ENCODE measurements at regions not wholly inside any gene's neighbourhood (a gene's known extent, or its start where the extent isn't known, plus 50 kb on each side); places are given as distances from the start of the nearest gene placed in this dataset.

- H3K9me3 ChIP-seq: no peaks in the 10 kb centered on the region
These were observed 101.7 kb downstream of the NAA11 start for GRCh38 chr4:79223993-79224776.

GRCh38 chr4:79217025-79217424, 108.8 kb downstream of the NAA11 start:
- H3K9ac ChIP-seq (ENCODE audit: low read depth in 2 of 2, low read length in 2 of 2): no peak overlapping the region
- TF ChIP-seq CTCF (IDR thresholded peaks at IDR 0.05): no peak
- H3K27me3 ChIP-seq: no peaks in the 10 kb centered on the region
- H3K27ac ChIP-seq: no peak overlapping the region
- no peak for DNase-seq
- H3K9me3 ChIP-seq: no peaks in the 10 kb centered on the region
- no peaks in the 10 kb centered on the region for H3K4me1 ChIP-seq
- no peaks in the 10 kb centered on the region for H3K36me3 ChIP-seq
- no peak overlapping the region for H3K4me3 ChIP-seq
- intact Hi-C loops (cut with DNase I): no loop called here

More at GRCh38 chr4:79223993-79224776, 101.7 kb downstream of the NAA11 start:
- intact Hi-C loops (cut with DNase I): no loop called here
- DNase-seq: no peak
- Histone ChIP-seq H3K9ac (ENCODE audit: low read depth in 2 of 2, low read length in 2 of 2) (no peak overlapping the region), H3K27me3 (no peaks in the 10 kb centered on the region), H3K36me3 (no peaks in the 10 kb centered on the region), H3K4me1 (no peaks in the 10 kb centered on the region), H3K4me3 (no peak overlapping the region), H3K27ac (no peak overlapping the region)
- no peak for TF ChIP-seq CTCF (IDR thresholded peaks at IDR 0.05)

GRCh38 chr4:79213702-79214101, 112.2 kb downstream of the NAA11 start:
- Histone ChIP-seq H3K4me3 (no peak overlapping the region), H3K36me3 (no peaks in the 10 kb centered on the region), H3K9me3 (no peaks in the 10 kb centered on the region), H3K9ac (ENCODE audit: low read depth in 2 of 2, low read length in 2 of 2) (no peak overlapping the region), H3K27me3 (no peaks in the 10 kb centered on the region), H3K27ac (no peak overlapping the region), H3K4me1 (peaks cover 3% of the 10 kb centered on the region)
- intact Hi-C loops (cut with DNase I): no loop called here
- no peak for DNase-seq
- no peak for TF ChIP-seq CTCF (IDR thresholded peaks at IDR 0.05)

GRCh38 chr4:79213010-79213409, 112.9 kb downstream of the NAA11 start:
- Histone ChIP-seq H3K27ac (no peak overlapping the region), H3K9me3 (no peaks in the 10 kb centered on the region), H3K27me3 (no peaks in the 10 kb centered on the region), H3K4me1 (peaks cover 3% of the 10 kb centered on the region), H3K9ac (ENCODE audit: low read depth in 2 of 2, low read length in 2 of 2) (no peak overlapping the region), H3K36me3 (no peaks in the 10 kb centered on the region), H3K4me3 (no peak overlapping the region)
- TF ChIP-seq CTCF (IDR thresholded peaks at IDR 0.05): no peak
- no peak for DNase-seq
- intact Hi-C loops (cut with DNase I): no loop called here

- H3K36me3 ChIP-seq: no peaks in the 10 kb centered on the region
- H3K27me3 ChIP-seq: no peaks in the 10 kb centered on the region
- no peak overlapping the region for H3K4me3 ChIP-seq
- intact Hi-C loops (cut with DNase I): no loop called here
- peaks cover 3% of the 10 kb centered on the region for H3K4me1 ChIP-seq
- H3K27ac ChIP-seq: no peak overlapping the region
- TF ChIP-seq CTCF (IDR thresholded peaks at IDR 0.05): no peak
- no peaks in the 10 kb centered on the region for H3K9me3 ChIP-seq
- H3K9ac ChIP-seq (ENCODE audit: low read depth in 2 of 2, low read length in 2 of 2): no peak overlapping the region
- DNase-seq: no peak
These were observed 113.5 kb downstream of the NAA11 start for GRCh38 chr4:79212311-79212710.

Data from colonic mucosa (tissue), 4 donors.